ENCODE measurements at regions not wholly inside any gene's neighbourhood (a gene's known extent, or its start where the extent isn't known, plus 50 kb on each side); places are given as distances from the start of the nearest gene placed in this dataset.

DNA sequence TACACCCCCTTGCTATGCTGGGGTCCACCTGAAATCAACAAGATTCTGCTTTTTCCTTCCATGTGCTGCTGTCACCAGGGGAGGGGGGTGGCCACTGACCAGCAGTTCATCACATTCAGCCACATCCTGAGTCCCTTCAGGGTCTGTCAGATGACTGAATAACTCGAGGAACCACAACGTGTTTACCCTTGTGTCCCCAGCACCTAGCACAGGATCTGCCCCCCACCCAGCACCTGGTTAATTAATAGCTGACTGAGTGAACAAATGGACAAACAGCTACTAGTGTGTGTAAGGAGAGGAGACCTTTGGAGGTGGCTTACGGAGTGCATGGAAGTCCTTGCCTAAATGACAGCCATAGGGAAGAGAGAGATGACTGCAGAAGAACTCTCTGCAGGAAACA is 119.5 kb upstream of the NCAM1 start:
- DNase-seq (no peak), ATAC-seq (no peak)
- no peaks in the 10 kb centered on the region for H3K9me3 Mint-ChIP-seq
- no peaks in the 10 kb centered on the region for H3K36me3 Mint-ChIP-seq (ENCODE audit: low read depth)
- ChIA-PET POLR2A (interaction anchor here (0.6 kb wide), 1 partner anchor 169 kb away, joined by 5 read pairs; no protein-coding TSS in a partner anchor), CTCF (no interaction called here)
- intact Hi-C loops (cut with micrococcal nuclease) = no loop called here
- H3K4me3 Mint-ChIP-seq = no peak overlapping the region
- no peaks in the 10 kb centered on the region for H3K27me3 Mint-ChIP-seq
- TF ChIP-seq, protein P1, sequence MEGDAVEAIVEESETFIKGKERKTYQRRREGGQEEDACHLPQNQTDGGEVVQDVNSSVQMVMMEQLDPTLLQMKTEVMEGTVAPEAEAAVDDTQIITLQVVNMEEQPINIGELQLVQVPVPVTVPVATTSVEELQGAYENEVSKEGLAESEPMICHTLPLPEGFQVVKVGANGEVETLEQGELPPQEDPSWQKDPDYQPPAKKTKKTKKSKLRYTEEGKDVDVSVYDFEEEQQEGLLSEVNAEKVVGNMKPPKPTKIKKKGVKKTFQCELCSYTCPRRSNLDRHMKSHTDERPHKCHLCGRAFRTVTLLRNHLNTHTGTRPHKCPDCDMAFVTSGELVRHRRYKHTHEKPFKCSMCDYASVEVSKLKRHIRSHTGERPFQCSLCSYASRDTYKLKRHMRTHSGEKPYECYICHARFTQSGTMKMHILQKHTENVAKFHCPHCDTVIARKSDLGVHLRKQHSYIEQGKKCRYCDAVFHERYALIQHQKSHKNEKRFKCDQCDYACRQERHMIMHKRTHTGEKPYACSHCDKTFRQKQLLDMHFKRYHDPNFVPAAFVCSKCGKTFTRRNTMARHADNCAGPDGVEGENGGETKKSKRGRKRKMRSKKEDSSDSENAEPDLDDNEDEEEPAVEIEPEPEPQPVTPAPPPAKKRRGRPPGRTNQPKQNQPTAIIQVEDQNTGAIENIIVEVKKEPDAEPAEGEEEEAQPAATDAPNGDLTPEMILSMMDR (IDR thresholded peaks at IDR 0.05) = no peak
- no peak overlapping the region for H3K27ac Mint-ChIP-seq
- no peaks in the 10 kb centered on the region for H3K4me1 Mint-ChIP-seq (ENCODE audit: low read depth)

DNA sequence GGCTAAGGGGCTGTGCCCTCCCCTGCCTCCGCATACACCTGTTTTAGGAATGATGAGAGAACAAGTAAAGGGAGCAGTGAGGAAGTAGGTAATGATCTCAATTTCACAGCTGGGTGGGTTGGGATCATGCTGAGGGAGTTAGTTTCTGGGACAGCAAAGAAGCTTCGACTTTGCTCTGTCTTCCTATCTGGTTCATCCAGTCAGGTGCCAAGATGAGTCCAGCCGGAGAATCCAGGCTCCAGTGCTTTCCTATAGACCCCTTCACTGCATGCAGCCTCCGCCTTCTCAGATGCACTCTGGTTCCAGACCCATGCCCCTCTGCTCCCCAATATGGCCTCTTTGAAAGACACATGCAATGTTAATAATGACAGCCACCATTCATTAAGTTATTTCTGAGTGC is 119.1 kb upstream of the NCAM1 start:
- Mint-ChIP-seq H3K4me3 (no peak overlapping the region), H3K36me3 (ENCODE audit: low read depth) (no peaks in the 10 kb centered on the region), H3K9me3 (no peaks in the 10 kb centered on the region), H3K27ac (no peak overlapping the region), H3K27me3 (no peaks in the 10 kb centered on the region), H3K4me1 (ENCODE audit: low read depth) (no peaks in the 10 kb centered on the region)
- TF ChIP-seq, protein P1 (IDR thresholded peaks at IDR 0.05) = no peak
- ChIA-PET CTCF (no interaction called here), POLR2A (interaction anchor here (0.6 kb wide), 1 partner anchor 168 kb away, joined by 5 read pairs; no protein-coding TSS in a partner anchor)
- intact Hi-C loops (cut with micrococcal nuclease) = no loop called here
- no peak for ATAC-seq
- DNase-seq = no peak

DNA sequence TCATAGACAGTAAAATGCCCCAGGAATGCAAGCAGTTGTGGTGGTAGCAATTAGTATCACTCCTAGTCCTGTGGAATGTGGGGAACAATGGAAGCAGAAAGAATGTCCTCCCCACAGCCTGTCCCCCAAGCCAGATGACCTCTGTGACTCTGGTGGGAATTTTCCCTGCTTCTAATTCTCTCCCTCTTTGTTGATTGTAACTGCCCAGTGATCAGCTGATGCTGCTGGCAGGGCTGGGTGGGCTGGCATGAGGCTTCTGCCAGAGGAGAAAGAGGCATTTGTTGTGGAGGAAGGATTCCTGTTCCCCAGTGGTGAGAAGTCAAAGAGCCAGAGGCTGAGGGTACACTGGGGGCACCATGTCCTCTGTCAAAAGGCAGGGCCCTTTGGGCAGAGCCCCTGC is 116.7 kb upstream of the NCAM1 start:
- CTCF ChIA-PET = no interaction called here
- Mint-ChIP-seq H3K36me3 (ENCODE audit: low read depth) (no peaks in the 10 kb centered on the region), H3K27me3 (no peaks in the 10 kb centered on the region), H3K9me3 (peaks cover 2% of the 10 kb centered on the region), H3K27ac (no peak overlapping the region), H3K4me1 (ENCODE audit: low read depth) (no peaks in the 10 kb centered on the region), H3K4me3 (no peak overlapping the region)
- POLR2A ChIA-PET = no interaction called here
- ATAC-seq (no peak), DNase-seq (no peak)
- TF ChIP-seq, protein P1 (IDR thresholded peaks at IDR 0.05) = no peak
- intact Hi-C loops (cut with micrococcal nuclease) = no loop called here

DNA sequence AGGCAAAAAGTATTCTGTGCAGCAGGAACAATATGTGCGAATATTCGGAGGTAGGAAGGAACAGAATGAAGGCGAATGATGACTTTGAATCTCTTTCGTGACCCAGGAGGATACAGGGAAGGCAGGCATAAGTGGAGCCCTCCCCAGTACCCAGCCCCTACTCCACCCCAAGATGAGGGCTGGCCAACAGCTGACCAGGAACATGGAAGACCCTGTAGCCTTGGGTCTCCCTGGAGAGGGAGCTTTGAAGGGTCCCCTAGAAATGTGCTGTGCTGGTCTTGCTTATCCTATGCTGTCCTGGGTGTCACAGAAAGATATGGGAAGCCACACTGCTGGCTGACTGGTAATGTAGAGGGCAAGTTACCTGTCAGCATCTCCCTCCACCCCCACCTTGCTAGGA is 113.7 kb upstream of the NCAM1 start:
- DNase-seq = no peak
- no peak for ATAC-seq
- Mint-ChIP-seq H3K9me3 (peaks cover 2% of the 10 kb centered on the region), H3K27ac (no peak overlapping the region), H3K4me1 (ENCODE audit: low read depth) (no peaks in the 10 kb centered on the region), H3K4me3 (no peak overlapping the region), H3K36me3 (ENCODE audit: low read depth) (no peaks in the 10 kb centered on the region), H3K27me3 (peaks cover 4% of the 10 kb centered on the region)
- CTCF ChIA-PET = no interaction called here
- POLR2A ChIA-PET = no interaction called here
- intact Hi-C loops (cut with micrococcal nuclease) = no loop called here
- TF ChIP-seq, protein P1 (IDR thresholded peaks at IDR 0.05) = no peak

DNA sequence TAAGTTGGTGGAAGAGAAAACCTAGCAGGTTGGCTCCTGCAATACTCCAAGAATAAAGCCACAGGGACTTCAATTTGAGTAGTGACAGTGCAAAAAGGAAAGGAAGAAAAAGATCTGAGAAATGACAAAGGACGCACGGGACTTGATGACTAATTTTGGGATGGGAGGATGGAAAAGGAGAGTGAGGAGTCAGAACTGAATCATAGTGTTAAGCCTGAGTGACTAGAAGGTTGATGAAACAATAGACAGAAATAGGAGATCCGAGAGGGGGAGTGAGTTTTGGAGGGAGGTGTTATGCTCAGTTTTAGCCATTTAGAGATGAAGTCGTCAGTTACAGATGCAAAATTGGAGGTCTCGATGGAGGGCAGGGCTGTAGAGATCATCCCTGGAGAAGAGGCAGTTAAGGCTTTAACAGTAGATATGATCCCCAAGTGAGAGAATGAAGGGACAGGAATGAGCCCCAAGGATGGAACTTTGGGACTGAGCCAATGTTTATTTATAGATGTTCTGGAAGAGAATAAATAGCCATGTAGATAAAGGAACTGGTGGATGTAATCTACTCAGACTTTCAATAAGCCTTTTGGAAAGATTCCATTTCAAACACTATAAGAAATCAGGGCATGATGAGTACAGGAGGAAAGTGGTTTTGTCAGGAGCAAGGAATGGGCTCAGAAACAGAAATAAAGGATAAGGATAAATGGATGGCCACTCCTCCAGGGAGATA is 108.9 kb upstream of the NCAM1 start:
- POLR2A ChIA-PET = no interaction called here
- ATAC-seq (no peak), DNase-seq (no peak)
- no peak overlapping the region for H3K4me3 Mint-ChIP-seq
- CTCF ChIA-PET = no interaction called here
- no peak overlapping the region for H3K27ac Mint-ChIP-seq
- intact Hi-C loops (cut with micrococcal nuclease) = no loop called here
- peaks cover 4% of the 10 kb centered on the region for H3K27me3 Mint-ChIP-seq
- H3K4me1 Mint-ChIP-seq (ENCODE audit: low read depth) = no peaks in the 10 kb centered on the region
- peaks cover 2% of the 10 kb centered on the region for H3K9me3 Mint-ChIP-seq
- TF ChIP-seq, protein P1 (IDR thresholded peaks at IDR 0.05) = no peak
- no peaks in the 10 kb centered on the region for H3K36me3 Mint-ChIP-seq (ENCODE audit: low read depth)

All from activated CD8-positive, alpha-beta T cell treated with anti-CD3 and anti-CD28 coated beads for 36 hours (primary cell).